ENCODE measurements at regions not wholly inside any gene's neighbourhood (a gene's known extent, or its start where the extent isn't known, plus 50 kb on each side); places are given as distances from the start of the nearest gene placed in this dataset.

- DNase-seq (ENCODE audit: low read depth) = no peak
Measured at GRCh38 chr1:224505454-224506093, 71.0 kb upstream of the WDR26 start.

DNA sequence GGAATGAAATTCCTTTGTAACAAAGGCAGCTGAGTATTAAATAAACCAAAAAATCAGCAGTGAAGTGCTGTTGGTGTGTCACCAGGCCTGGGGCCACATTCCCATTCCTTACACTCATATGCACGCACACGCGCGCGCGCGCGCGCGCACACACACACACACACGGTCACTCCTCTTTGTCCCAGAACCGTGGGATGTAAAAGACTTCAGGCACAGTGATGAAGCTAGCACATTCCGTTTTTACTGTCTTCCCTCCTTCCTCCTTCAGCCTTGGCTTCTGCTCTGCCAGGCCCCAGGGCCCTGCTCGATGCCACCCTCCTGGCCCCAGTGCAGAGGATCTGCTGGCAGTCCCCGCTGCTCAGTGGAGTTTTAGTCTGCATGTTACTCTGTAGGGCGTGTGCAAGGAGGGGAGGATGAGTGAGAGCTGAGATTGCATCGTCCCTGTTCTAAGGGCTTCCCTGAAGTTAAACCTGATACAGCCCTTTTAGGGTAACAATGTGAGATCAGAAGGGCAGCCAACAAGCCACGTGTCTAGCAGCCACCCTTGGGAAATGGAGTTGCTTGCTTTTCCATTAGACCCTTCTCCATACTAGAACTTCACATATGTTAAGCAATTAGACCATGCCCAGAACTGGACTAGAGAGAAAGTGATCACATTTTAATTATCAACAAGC is 71.7 kb upstream of the WDR26 start:
- DNase-seq (ENCODE audit: low read depth) = no peak

DNA sequence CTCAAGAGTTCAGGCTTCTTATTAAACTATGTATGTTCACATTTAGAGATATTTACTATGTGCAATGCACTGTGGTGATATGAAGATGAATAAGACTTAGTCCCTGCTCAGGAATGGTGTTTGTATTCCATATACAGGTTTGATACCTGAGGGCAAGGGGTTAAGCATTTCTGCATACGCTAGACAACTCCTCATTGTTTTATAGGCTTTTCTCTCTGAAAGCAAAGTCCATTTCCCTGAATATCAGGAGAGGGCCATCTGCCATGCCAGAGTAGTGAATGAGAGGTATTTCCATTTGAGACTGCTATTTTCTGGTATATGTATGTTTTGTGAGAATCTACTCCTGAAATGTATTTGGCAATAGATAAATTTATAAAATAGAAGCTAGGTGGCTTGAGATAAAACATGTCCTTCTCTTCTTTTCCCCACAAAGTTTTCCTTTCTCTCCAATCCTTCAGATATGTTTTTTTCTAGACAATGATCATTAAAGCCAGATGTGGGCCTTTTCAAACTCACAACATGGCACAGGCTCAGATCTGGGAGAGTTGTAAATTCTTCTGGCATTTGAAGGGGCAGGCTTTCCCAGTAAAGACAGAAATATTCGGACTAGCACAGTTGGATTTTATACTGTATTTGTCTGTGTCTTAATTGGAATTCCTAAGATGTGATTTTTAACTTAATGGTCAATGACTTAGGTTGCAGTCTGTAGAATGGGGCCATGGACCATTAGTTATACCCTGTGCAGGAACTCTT is 73.3 kb upstream of the WDR26 start:
- no peak for DNase-seq (ENCODE audit: low read depth)

DNA sequence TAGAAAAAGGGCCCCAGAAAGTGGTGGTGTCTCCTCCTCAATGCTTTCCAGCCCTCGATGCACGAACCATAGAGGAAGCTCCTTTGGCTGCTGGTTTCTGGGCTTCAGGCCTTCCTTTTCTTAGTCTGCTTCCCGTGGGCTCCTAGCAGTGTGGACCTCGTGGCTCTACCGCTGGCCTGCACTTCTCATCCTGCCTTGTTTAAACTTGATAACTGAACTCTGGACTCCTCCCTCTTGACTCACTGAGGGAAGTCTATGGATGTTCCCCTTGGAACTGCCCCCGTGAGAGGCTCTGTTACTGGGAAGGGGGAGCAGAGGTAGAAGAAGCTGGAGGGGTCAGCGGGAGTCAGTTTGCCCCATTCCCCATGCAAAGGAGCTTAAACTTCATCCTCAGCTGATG is 75.3 kb upstream of the WDR26 start:
- no peak for DNase-seq (ENCODE audit: low read depth)

GRCh38 chr1:224510880-224511645 is 76.5 kb upstream of the WDR26 start:
- no peak for DNase-seq (ENCODE audit: low read depth)

DNA sequence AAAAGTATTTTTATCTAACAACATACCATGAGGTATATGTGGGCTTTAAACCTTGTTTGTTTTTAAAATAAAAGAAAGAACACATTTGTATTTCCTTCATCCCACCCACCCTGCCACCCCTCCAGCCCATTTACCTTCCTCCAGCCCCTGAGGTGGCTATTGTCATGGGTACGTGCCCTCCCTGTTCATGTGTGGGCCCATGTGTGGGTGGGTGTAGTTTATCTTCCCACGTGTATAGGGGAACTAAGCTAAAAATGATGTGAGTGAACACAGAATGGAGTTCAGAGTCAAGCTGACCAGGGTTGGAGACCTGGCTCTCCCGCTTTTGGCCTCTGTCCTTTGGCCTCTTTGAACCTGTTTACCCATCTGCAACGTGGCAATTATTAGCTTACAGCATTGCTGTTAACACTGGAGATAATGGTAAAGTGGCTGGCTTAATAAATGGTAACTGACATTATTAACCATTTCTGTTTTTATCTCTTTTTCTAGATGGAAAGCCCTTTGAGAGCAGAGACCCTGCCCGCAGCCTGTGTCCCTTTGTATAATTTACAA is 78.1 kb upstream of the WDR26 start:
- no peak for DNase-seq (ENCODE audit: low read depth)

GRCh38 chr1:224513383-224513782 is 78.8 kb upstream of the WDR26 start:
- no peak for DNase-seq (ENCODE audit: low read depth)

GRCh38 chr1:224513787-224514209 is 79.2 kb upstream of the WDR26 start:
- DNase-seq (ENCODE audit: low read depth) = peak; percentile 78

- no peak for DNase-seq (ENCODE audit: low read depth)
Measured at GRCh38 chr1:224517171-224517570, 82.6 kb upstream of the WDR26 start.

- no peak for DNase-seq (ENCODE audit: low read depth)
Measured at GRCh38 chr1:224518528-224518927, 83.9 kb upstream of the WDR26 start.

DNA sequence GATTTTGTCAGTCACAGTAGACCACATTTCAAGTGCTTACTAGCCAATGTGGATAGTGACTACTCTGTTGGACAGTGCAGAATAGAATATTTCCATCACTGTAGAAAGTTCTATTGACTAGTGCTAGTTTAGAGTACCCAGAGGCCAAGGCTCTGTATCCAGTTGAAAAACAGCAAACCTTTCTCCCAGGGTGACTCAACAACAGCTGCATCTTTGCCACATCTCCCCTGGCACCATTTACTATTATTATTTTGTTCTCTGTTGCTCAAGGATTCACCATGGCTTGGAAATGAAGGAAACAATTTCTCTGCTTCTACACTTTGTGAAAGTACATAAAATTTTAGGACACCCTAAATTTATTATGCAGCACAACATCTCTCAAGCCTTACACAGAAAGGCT is 85.3 kb upstream of the WDR26 start:
- no peak for DNase-seq (ENCODE audit: low read depth)

GRCh38 chr1:224520808-224521207 is 86.2 kb upstream of the WDR26 start:
- DNase-seq (ENCODE audit: low read depth) = no peak

- no peak for DNase-seq (ENCODE audit: low read depth)
Measured at GRCh38 chr1:224521904-224522734, 87.5 kb upstream of the WDR26 start.

- no peak for DNase-seq (ENCODE audit: low read depth)
Measured at GRCh38 chr1:224523676-224524075, 89.1 kb upstream of the WDR26 start.

DNA sequence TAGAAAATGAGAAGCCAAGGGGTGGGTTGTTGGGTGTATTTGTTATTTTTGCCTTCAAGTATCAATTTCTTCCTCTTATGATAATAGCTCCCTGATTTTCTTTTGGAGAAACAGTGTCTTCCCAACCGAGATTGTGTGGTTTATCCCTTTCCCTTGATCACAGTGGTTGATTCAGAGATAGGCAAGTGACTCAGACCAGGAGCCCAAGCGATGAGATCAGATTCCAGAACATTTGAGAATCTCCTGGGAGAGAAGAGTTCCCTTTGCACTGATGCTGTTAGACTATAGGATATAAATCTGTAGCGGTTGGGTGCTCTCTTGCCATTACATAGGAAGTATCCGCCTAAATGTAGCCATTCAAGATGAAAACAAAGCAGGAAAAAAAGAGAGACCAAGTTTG is 90.1 kb upstream of the WDR26 start:
- DNase-seq (ENCODE audit: low read depth) = no peak

DNA sequence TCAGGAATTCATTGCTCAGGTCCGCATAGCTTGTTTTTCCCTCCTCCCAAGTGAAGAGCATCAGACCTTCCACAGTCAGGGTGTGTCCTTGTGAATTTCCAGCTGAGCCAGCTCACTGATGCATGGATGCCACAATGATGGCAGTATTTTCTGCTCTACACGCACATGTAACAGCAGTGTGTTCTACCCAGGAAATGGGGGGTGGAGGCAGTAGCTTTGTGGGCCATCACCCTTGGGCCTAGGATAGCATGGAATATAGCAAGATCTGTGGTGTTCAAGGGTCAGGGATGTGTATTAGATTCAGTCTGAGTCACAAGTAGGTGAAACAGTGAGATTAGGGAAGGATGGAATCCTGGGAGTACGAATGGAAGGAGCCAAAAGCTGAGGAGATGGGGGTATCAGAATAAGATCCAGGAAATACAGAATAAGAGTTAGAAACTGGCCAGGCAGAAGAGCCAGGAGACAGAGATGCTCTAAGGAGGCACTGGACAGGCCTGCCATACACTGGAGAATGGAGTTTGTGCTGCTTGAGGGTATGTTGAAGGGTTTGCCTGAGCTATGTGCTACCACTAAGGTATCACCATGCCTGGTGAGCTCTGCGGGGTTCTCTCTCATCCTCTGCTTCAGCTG is 90.6 kb upstream of the CNIH3 start:
- DNase-seq (ENCODE audit: low read depth) = no peak

- DNase-seq (ENCODE audit: low read depth) = no peak
Measured at GRCh38 chr1:224526771-224527170, 89.3 kb upstream of the CNIH3 start.

GRCh38 chr1:224528900-224529299 is 87.2 kb upstream of the CNIH3 start:
- DNase-seq (ENCODE audit: low read depth) = no peak

GRCh38 chr1:224529844-224530243 is 86.3 kb upstream of the CNIH3 start:
- no peak for DNase-seq (ENCODE audit: low read depth)

- DNase-seq (ENCODE audit: low read depth) = no peak
Measured at GRCh38 chr1:224533517-224533916, 82.6 kb upstream of the CNIH3 start.

GRCh38 chr1:224534731-224535130 is 81.4 kb upstream of the CNIH3 start:
- no peak for DNase-seq (ENCODE audit: low read depth)
